NOMO-1 (cell line): ENCODE measurements at regions not wholly inside any gene's neighbourhood (a gene's known extent, or its start where the extent isn't known, plus 50 kb on each side); places are given as distances from the start of the nearest gene placed in this dataset.

Source experiments
- DNase-seq, 2 experiments: peaks; one replicate each; lab custom pipeline; 2025; ENCODE audit not compliant: unreplicated experiment in 2 of 2; lab: John Stamatoyannopoulos, UW

- peak; percentile 18 to 49 for DNase-seq
Observed at GRCh38 chr20:60904730-60905129, 347.3 kb upstream of the CDH4 start.

- DNase-seq = no peak
Observed at GRCh38 chr20:60905919-60906318, 346.1 kb upstream of the CDH4 start.

DNA sequence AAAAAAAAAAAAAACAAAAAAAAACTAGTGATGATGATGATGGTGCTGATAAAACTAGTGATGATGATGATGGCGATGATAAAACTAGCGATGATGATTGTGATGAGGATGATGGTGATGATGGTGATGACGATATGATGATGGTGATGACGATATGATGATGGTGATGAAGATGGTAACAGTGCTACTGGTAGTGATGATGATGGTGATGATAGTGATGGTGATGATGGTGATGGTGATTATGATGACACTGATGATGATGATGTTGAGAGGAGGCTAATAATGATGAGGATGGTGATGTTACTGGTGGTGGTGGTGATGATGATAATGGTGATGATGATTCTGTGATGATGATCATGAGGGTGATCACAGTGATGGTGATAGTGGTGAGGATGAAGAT is 345.5 kb upstream of the CDH4 start:
- DNase-seq = no peak

DNA sequence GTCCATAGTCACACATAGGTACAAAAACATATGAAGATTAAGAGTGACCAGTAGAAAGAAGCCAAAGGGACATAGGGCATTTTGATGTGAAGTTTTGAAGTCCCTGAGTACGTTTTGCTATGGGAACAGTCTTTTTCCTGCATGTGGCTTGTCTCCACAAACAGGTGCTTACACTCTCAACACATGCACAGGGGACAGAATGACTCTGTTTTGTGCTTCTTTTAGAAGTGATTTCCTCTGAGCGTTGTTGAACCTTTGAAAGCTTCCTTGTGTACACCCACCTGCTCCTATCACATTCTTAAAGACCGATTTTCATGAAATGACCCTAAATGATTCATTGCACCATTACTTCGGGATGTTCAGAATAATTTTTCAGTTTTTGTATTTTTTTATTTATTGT is 338.8 kb upstream of the CDH4 start:
- DNase-seq = no peak

GRCh38 chr20:60921022-60921622 is 330.9 kb upstream of the CDH4 start:
- no peak for DNase-seq

GRCh38 chr20:60926831-60927230 is 325.2 kb upstream of the CDH4 start:
- DNase-seq = no peak

- no peak for DNase-seq
Observed at GRCh38 chr20:60928341-60928740, 323.7 kb upstream of the CDH4 start.

GRCh38 chr20:60930023-60930790 is 321.9 kb upstream of the CDH4 start:
- no peak for DNase-seq

DNA sequence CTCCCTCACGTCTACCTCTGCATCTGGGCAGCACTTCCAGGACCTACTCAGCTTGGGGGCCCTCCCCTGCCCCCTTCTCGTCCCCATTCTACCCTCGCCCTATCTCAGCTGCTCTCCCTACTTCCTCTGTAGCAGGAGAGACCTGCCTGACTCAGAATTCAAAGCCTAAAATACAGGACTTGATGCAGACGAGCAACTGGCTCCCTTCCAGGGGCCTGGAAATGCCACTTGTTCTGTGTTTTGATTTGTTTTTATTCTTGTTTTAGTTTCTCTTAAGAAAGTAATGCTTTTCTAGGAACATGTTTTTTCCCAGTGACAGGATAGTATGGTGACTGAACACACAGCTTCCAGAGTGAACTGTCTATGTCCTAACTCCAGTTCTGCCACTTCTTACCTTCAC is 320.4 kb upstream of the CDH4 start:
- no peak for DNase-seq

DNA sequence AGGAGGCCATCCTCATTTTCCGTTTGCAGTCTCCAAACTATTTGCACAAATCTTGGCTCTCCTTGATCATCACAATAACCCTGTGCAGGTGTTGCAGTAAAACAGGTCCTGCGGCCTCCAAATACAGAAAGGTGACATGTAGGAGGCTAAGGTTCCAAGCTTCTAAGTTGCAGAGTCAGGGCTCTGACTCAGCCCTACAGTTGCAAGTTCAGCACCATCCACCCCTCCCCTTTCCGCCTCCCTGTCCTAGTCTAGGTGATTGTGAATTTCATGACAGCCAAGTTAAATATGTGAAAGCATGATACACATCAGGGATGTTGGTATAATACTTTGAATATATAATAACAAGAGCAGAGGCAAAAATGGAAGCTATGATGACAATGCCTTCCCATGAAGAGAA is 317.3 kb upstream of the CDH4 start:
- no peak for DNase-seq

GRCh38 chr20:60935971-60936370 is 316.1 kb upstream of the CDH4 start:
- DNase-seq = no peak

GRCh38 chr20:60937585-60937984 is 314.5 kb upstream of the CDH4 start:
- DNase-seq = no peak

- DNase-seq = no peak
Observed at GRCh38 chr20:60941379-60941778, 310.7 kb upstream of the CDH4 start.

GRCh38 chr20:60947819-60948218 is 304.2 kb upstream of the CDH4 start:
- DNase-seq = no peak

GRCh38 chr20:60948224-60948623 is 303.8 kb upstream of the CDH4 start:
- DNase-seq = no peak

DNA sequence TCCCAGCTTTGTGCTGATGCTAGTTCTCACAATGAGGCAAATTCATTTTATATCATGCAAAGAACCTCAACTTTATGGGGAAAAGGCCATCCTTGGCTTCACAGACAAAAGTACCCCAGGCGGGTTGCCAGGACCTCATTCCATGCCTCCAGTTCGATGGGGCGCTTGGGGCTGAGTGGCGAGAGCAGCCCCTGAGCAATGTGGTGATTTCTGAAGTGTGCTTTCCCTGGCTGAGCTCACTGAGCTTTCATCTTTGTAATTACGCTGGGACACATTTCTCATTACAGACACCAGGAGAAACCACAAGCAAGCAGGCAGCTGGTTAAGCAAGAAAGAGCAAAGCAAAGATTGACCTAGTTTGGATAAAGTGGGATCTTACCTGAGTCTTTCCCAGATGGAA is 301.5 kb upstream of the CDH4 start:
- DNase-seq = no peak

DNA sequence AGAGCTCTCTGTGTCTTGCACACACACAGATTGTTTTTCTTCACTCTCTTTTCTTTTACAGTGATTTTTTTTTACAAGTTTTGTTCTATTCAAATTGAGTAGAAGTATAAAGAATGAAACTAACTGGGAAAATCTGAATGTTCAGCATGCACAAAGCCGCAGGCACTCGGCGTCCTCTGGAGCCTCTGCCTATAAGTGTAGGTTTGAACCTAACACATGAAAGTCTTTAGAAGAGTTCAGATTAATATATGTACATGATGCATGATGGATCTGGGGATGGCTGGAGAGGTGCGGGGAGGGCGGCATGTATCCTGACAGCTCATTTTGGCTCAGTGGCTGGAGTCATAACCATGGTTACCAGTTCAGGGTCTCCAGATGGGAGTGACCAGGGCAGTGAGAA is 301.1 kb upstream of the CDH4 start:
- no peak for DNase-seq

GRCh38 chr20:60952861-60953260 is 299.2 kb upstream of the CDH4 start:
- no peak for DNase-seq

DNA sequence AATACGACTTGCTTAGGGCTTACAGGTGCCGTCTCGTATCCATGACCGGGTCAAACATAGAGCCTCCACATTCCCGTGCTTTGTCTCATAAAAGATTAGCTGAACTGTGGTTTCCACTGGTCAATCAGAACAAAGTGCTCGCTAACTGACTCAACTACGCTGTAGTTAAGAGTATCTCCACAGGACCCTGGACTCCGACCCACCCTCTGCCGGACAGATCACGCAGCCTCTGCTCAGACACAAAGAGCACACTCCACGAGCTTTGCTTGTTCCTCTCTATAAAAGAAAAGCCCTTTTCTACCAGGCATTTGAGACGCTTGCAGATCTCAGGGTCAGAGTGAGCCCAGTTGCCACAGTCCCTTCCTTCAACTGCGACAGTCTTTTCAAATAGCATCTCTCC is 298.7 kb upstream of the CDH4 start:
- no peak for DNase-seq

DNA sequence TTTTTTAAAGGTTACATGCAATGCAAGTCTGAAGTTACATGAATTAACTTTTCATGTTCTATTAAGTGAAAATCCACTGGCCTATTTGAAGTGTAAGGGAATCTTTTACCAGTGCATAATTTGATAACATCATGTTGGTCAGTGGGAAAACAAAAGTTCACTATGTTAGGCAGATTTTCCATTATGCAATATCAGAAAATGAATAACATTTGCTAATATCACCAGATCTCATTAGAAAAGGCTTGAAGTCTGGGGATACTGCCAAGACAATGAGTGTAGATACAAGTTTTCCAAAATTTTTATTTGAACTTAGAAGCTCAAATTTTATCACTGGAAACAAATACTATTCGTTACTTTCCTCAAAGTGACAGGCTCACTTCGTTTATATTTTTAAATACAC is 296.4 kb upstream of the CDH4 start:
- DNase-seq = no peak

- no peak for DNase-seq
Observed at GRCh38 chr20:60956194-60956593, 295.9 kb upstream of the CDH4 start.

- DNase-seq = no peak
Observed at GRCh38 chr20:60957621-60958020, 294.4 kb upstream of the CDH4 start.

DNA sequence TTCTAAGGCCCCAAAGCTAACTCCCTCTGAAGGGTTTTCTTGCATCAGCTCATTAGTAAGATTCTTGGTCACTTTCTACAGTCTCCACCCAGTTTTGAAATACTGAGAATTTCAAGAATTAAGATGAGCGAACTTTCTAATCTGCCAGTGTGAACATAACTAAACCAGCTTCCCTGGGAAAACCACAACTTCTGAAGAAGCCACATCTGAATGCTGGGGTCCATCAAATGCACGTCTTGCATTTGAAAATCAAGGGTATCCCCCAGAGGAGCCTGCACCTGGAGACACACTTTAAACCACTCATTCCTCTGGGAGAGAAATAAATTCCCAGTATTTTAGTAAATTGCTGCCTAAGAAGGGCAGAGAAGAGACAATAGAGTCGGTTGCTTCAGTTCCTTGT is 292.1 kb upstream of the CDH4 start:
- no peak for DNase-seq
